Vagina (tissue), 2 donors: ENCODE measurements at regions not wholly inside any gene's neighbourhood (a gene's known extent, or its start where the extent isn't known, plus 50 kb on each side); places are given as distances from the start of the nearest gene placed in this dataset.

ENCODE experiments used
- DNase-seq, 2 donors: peaks; one replicate each; pipeline ENCODE4 v3.0.0-alpha.2; 2017; ENCODE audit errors: extremely low spot score in 2 of 2
- H3K27ac ChIP-seq: fragments of 200-600 bp; sonication (generic); one replicate; pipeline ENCODE4 v1.5.1; 2019
- H3K27me3 ChIP-seq: fragments of 200-600 bp; sonication (generic); one replicate; pipeline ENCODE4 v1.5.1; 2019
- H3K36me3 ChIP-seq, 2 donors: fragments of 200-600 bp; sonication (generic); one replicate each; pipeline ENCODE4 v1.5.1; 2017 to 2019
- H3K4me1 ChIP-seq: fragments of 200-600 bp; sonication (generic); one replicate; pipeline ENCODE4 v1.5.1; 2019
- H3K4me3 ChIP-seq, 2 donors: fragments of 200-600 bp; sonication (generic); 1 replicate in 1 of 2; 2 replicates in 1 of 2; pipeline ENCODE4 v1.5.1; 2016 to 2019
- H3K9me3 ChIP-seq: fragments of 200-600 bp; sonication (generic); one replicate; pipeline ENCODE4 v1.5.1; 2019
- CTCF ChIP-seq, 3 experiments: fragments of 450-650 bp in 2 of 3; fragments of 200-600 bp in 1 of 3; sonication (generic) in 1 of 3; IDR thresholded peaks; one replicate each; pipeline ENCODE4 v1.5.1; 2017 to 2019; ENCODE audit warnings: antibody characterized with exemption in 3 of 3, mild to moderate bottlenecking in 2 of 3, moderate library complexity in 2 of 3
- POLR2A ChIP-seq, 2 donors: fragments of 450-650 bp; IDR thresholded peaks; one replicate each; pipeline ENCODE4 v1.6.1; 2017; ENCODE audit warnings: antibody characterized with exemption in 2 of 2, mild to moderate bottlenecking in 2 of 2, moderate library complexity in 2 of 2
- POLR2AphosphoS5 ChIP-seq, 2 donors: sonication (generic); formaldehyde crosslinking; IDR thresholded peaks; one replicate each; pipeline ENCODE4 v1.9.0; 2017; ENCODE audit warnings: antibody characterized with exemption in 2 of 2, mild to moderate bottlenecking in 2 of 2, low read depth in 1 of 2; ENCODE audit not compliant: insufficient read depth in 1 of 2
- intact Hi-C: fragments of 100-400 bp; cut with DNase I; formaldehyde crosslinking; loops from one replicate; pipeline ENCODE4 v1.15.1; 2023

- intact Hi-C loops, result no loop called here
- no peaks in the 10 kb centered on the region for H3K4me1 ChIP-seq
- no peak for DNase-seq
- H3K27me3 ChIP-seq, result no peaks in the 10 kb centered on the region
- TF ChIP-seq CTCF (IDR thresholded peaks at IDR 0.05), result no peak
- no peak for TF ChIP-seq POLR2AphosphoS5 (IDR thresholded peaks at IDR 0.05; ENCODE audit: insufficient read depth in 1 of 2, low read depth in 1 of 2)
- TF ChIP-seq POLR2A (IDR thresholded peaks at IDR 0.05), result no peak
- no peak overlapping the region for H3K27ac ChIP-seq
- no peaks in the 10 kb centered on the region for H3K9me3 ChIP-seq
- no peaks in the 10 kb centered on the region for H3K36me3 ChIP-seq
- no peak overlapping the region for H3K4me3 ChIP-seq
These were observed 253.2 kb downstream of the PDHA2 start for GRCh38 chr4:96093057-96093456.

GRCh38 chr4:96093563-96093962 is 253.7 kb downstream of the PDHA2 start:
- intact Hi-C loops, result no loop called here
- Histone ChIP-seq H3K36me3 (no peaks in the 10 kb centered on the region), H3K27ac (no peak overlapping the region), H3K4me1 (no peaks in the 10 kb centered on the region), H3K9me3 (no peaks in the 10 kb centered on the region), H3K4me3 (no peak overlapping the region), H3K27me3 (no peaks in the 10 kb centered on the region)
- TF ChIP-seq POLR2A (IDR thresholded peaks at IDR 0.05) (no peak), CTCF (IDR thresholded peaks at IDR 0.05) (no peak)
- DNase-seq, result no peak

- no peak for DNase-seq
- Histone ChIP-seq H3K27ac (no peak overlapping the region), H3K4me1 (no peaks in the 10 kb centered on the region), H3K4me3 (no peak overlapping the region), H3K9me3 (no peaks in the 10 kb centered on the region), H3K27me3 (no peaks in the 10 kb centered on the region), H3K36me3 (no peaks in the 10 kb centered on the region)
- intact Hi-C loops, result no loop called here
- no peak for TF ChIP-seq CTCF (IDR thresholded peaks at IDR 0.05)
- no peak for TF ChIP-seq POLR2A (IDR thresholded peaks at IDR 0.05)
- no peak for TF ChIP-seq POLR2AphosphoS5 (IDR thresholded peaks at IDR 0.05; ENCODE audit: insufficient read depth in 1 of 2, low read depth in 1 of 2)
These were observed 254.3 kb downstream of the PDHA2 start for GRCh38 chr4:96094183-96094582.

GRCh38 chr4:96097040-96097607 is 257.2 kb downstream of the PDHA2 start:
- Histone ChIP-seq H3K27ac (no peak overlapping the region), H3K9me3 (no peaks in the 10 kb centered on the region), H3K36me3 (no peaks in the 10 kb centered on the region), H3K4me3 (no peak overlapping the region), H3K27me3 (no peaks in the 10 kb centered on the region), H3K4me1 (no peaks in the 10 kb centered on the region)
- intact Hi-C loops, result no loop called here
- no peak for TF ChIP-seq CTCF (IDR thresholded peaks at IDR 0.05)
- TF ChIP-seq POLR2A (IDR thresholded peaks at IDR 0.05), result no peak
- TF ChIP-seq POLR2AphosphoS5 (IDR thresholded peaks at IDR 0.05; ENCODE audit: insufficient read depth in 1 of 2, low read depth in 1 of 2), result no peak
- DNase-seq, result no peak

GRCh38 chr4:96097693-96098092 is 257.8 kb downstream of the PDHA2 start:
- no peak overlapping the region for H3K4me3 ChIP-seq
- intact Hi-C loops, result no loop called here
- H3K4me1 ChIP-seq, result no peaks in the 10 kb centered on the region
- TF ChIP-seq CTCF (IDR thresholded peaks at IDR 0.05) (no peak), POLR2A (IDR thresholded peaks at IDR 0.05) (no peak), POLR2AphosphoS5 (IDR thresholded peaks at IDR 0.05; ENCODE audit: insufficient read depth in 1 of 2, low read depth in 1 of 2) (no peak)
- H3K27ac ChIP-seq, result no peak overlapping the region
- no peak for DNase-seq
- H3K36me3 ChIP-seq, result no peaks in the 10 kb centered on the region
- no peaks in the 10 kb centered on the region for H3K27me3 ChIP-seq
- no peaks in the 10 kb centered on the region for H3K9me3 ChIP-seq
